HepG2 (cell line): ENCODE measurements at regions not wholly inside any gene's neighbourhood (a gene's known extent, or its start where the extent isn't known, plus 50 kb on each side); places are given as distances from the start of the nearest gene placed in this dataset.

ENCODE experiments used
- ZNF777 ChIP-seq: sonication (generic); formaldehyde crosslinking; IDR thresholded peaks from 2 replicates; pipeline ENCODE4 v1.4.0; 2020; ENCODE audit warnings: missing genetic modification reagents
- TF ChIP-seq, protein P1 (sequence below): sonication (generic); formaldehyde crosslinking; IDR thresholded peaks from 2 replicates; pipeline ENCODE4 v1.5.0; 2020; ENCODE audit warnings: mild to moderate bottlenecking, missing genetic modification reagents, borderline replicate concordance
- TF ChIP-seq, protein P2 (sequence below): sonication (generic); formaldehyde crosslinking; IDR thresholded peaks from 2 replicates; pipeline ENCODE4 v1.5.0; 2020; ENCODE audit warnings: mild to moderate bottlenecking, missing genetic modification reagents, moderate library complexity

DNA sequence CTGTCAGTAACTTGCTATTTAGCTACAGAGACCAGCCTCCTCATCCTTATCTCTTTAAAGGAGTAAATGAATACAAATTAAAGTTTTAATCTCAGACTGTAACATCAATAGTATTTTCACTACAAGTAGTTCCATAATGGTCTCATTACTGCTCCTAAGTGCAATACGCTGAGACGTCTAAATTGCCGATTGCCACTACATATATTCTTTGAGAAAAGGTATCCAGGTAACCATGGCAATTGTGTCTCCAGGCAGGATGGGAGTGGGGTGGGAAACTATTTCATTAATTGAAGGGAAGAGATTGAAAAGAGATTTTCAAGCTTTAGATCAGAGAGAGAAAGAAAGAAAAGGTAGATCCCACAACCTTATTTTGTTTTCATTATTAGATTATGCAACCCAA, 65.5 kb upstream of the PPP2R2B start:
- TF ChIP-seq, protein P1, sequence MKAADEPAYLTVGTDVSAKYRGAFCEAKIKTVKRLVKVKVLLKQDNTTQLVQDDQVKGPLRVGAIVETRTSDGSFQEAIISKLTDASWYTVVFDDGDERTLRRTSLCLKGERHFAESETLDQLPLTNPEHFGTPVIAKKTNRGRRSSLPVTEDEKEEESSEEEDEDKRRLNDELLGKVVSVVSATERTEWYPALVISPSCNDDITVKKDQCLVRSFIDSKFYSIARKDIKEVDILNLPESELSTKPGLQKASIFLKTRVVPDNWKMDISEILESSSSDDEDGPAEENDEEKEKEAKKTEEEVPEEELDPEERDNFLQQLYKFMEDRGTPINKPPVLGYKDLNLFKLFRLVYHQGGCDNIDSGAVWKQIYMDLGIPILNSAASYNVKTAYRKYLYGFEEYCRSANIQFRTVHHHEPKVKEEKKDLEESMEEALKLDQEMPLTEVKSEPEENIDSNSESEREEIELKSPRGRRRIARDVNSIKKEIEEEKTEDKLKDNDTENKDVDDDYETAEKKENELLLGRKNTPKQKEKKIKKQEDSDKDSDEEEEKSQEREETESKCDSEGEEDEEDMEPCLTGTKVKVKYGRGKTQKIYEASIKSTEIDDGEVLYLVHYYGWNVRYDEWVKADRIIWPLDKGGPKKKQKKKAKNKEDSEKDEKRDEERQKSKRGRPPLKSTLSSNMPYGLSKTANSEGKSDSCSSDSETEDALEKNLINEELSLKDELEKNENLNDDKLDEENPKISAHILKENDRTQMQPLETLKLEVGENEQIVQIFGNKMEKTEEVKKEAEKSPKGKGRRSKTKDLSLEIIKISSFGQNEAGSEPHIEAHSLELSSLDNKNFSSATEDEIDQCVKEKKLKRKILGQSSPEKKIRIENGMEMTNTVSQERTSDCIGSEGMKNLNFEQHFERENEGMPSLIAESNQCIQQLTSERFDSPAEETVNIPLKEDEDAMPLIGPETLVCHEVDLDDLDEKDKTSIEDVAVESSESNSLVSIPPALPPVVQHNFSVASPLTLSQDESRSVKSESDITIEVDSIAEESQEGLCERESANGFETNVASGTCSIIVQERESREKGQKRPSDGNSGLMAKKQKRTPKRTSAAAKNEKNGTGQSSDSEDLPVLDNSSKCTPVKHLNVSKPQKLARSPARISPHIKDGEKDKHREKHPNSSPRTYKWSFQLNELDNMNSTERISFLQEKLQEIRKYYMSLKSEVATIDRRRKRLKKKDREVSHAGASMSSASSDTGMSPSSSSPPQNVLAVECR (CRISPR knock-in tag) = no peak
- no peak for TF ChIP-seq ZNF777 (CRISPR knock-in tag)
- TF ChIP-seq, protein P2, sequence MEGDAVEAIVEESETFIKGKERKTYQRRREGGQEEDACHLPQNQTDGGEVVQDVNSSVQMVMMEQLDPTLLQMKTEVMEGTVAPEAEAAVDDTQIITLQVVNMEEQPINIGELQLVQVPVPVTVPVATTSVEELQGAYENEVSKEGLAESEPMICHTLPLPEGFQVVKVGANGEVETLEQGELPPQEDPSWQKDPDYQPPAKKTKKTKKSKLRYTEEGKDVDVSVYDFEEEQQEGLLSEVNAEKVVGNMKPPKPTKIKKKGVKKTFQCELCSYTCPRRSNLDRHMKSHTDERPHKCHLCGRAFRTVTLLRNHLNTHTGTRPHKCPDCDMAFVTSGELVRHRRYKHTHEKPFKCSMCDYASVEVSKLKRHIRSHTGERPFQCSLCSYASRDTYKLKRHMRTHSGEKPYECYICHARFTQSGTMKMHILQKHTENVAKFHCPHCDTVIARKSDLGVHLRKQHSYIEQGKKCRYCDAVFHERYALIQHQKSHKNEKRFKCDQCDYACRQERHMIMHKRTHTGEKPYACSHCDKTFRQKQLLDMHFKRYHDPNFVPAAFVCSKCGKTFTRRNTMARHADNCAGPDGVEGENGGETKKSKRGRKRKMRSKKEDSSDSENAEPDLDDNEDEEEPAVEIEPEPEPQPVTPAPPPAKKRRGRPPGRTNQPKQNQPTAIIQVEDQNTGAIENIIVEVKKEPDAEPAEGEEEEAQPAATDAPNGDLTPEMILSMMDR (CRISPR knock-in tag) = no peak
